Lung (tissue), 11 donors: ENCODE measurements at regions not wholly inside any gene's neighbourhood (a gene's known extent, or its start where the extent isn't known, plus 50 kb on each side); places are given as distances from the start of the nearest gene placed in this dataset.

Experiments
- ATAC-seq: fragments of 200-7000 bp; cut with Tn5 transposase; one replicate; pipeline ENCODE4 v1.9.1; 2020; ENCODE audit warnings: moderate number of reproducible peaks; ENCODE audit not compliant: insufficient read depth, low FRiP score
- DNase-seq, 3 donors: peaks; one replicate each; pipeline ENCODE4 v3.0.0-alpha.2; 2013 to 2017
- H3K27ac ChIP-seq, 2 donors: one replicate each; pipeline ENCODE4 v1.5.1; 2013; ENCODE audit warnings: mild to moderate bottlenecking in 2 of 2, moderate library complexity in 2 of 2, control low read depth in 1 of 2, inconsistent platforms in 1 of 2, low read depth in 1 of 2, low read length in 1 of 2
- H3K27me3 ChIP-seq, 3 donors: one replicate each; pipeline ENCODE4 v1.5.1; 2013; ENCODE audit warnings: low read length in 2 of 3; ENCODE audit not compliant: control insufficient read depth in 3 of 3, insufficient read depth in 3 of 3
- H3K36me3 ChIP-seq, 4 donors: one replicate each; pipeline ENCODE4 v1.5.1; 2013; ENCODE audit warnings: low read length in 4 of 4, mild to moderate bottlenecking in 1 of 4, moderate library complexity in 1 of 4; ENCODE audit not compliant: control insufficient read depth in 4 of 4, insufficient read depth in 4 of 4
- H3K4me1 ChIP-seq, 5 donors: one replicate each; pipeline ENCODE4 v1.5.1; 2013; ENCODE audit warnings: low read length in 5 of 5, mild to moderate bottlenecking in 2 of 5, moderate library complexity in 1 of 5; ENCODE audit not compliant: control insufficient read depth in 5 of 5, insufficient read depth in 5 of 5
- H3K4me3 ChIP-seq: one replicate; pipeline ENCODE4 v1.5.1; 2013; ENCODE audit warnings: mild to moderate bottlenecking, control low read depth, moderate library complexity
- H3K9ac ChIP-seq, 2 donors: one replicate each; pipeline ENCODE4 v1.5.1; 2013; ENCODE audit warnings: low read length in 2 of 2, control low read depth in 1 of 2; ENCODE audit not compliant: insufficient read depth in 1 of 2
- H3K9me3 ChIP-seq, 4 donors: one replicate each; pipeline ENCODE4 v1.5.1; 2013; ENCODE audit warnings: low read length in 3 of 4, mild to moderate bottlenecking in 1 of 4, moderate library complexity in 1 of 4; ENCODE audit not compliant: control insufficient read depth in 4 of 4, insufficient read depth in 3 of 4
- CTCF ChIP-seq: IDR thresholded peaks from 2 replicates; pipeline ENCODE4 v1.5.1; 2012; ENCODE audit warnings: mild to moderate bottlenecking; ENCODE audit errors: control extremely low read depth, extremely low read depth
- WGBS, 2 donors: extraction: QIAGEN DNeasy Blood & Tissue Kit; methylation state at CpG; one replicate each; pipeline ENCODE4 v1.1.7; 2013; 5-methylcytosine and 5-hydroxymethylcytosine counted together
- donor health status: control.
- donor health status: control.
- donor health status: Bipolar disorder and iron deficiency.
- donor health status: healthy.
- donor health status: DM: yes; HTN: yes; CAD: no.

GRCh38 chr13:70941454-70941853 is 833.2 kb upstream of the KLHL1 start:
- Histone ChIP-seq H3K9me3 (no peaks in the 10 kb centered on the region), H3K27ac (no peak overlapping the region), H3K4me1 (peaks cover 0 to 6% (median 0%) of the 10 kb centered on the region in 5 donors), H3K9ac (no peak overlapping the region), H3K27me3 (no peaks in the 10 kb centered on the region), H3K36me3 (no peaks in the 10 kb centered on the region), H3K4me3 (no peak overlapping the region)
- 69 to 87% methylated on average over 1 of the region's 1 CpG for WGBS, 2 donors
- DNase-seq (no peak), ATAC-seq (no peak)
- TF ChIP-seq CTCF = no peak

GRCh38 chr13:70938462-70938861 is 830.2 kb upstream of the KLHL1 start:
- H3K4me1 ChIP-seq = no peaks in the 10 kb centered on the region
- ATAC-seq = no peak
- H3K4me3 ChIP-seq = no peak overlapping the region
- no peaks in the 10 kb centered on the region for H3K27me3 ChIP-seq
- no peaks in the 10 kb centered on the region for H3K36me3 ChIP-seq
- no peak overlapping the region for H3K27ac ChIP-seq
- TF ChIP-seq CTCF = no peak
- 97 to 100% methylated on average over 1 of the region's 1 CpG for WGBS, 2 donors
- no peaks in the 10 kb centered on the region for H3K9me3 ChIP-seq
- DNase-seq = no peak
- no peak overlapping the region for H3K9ac ChIP-seq

- H3K27me3 ChIP-seq = no peaks in the 10 kb centered on the region
- no peak overlapping the region for H3K4me3 ChIP-seq
- no peaks in the 10 kb centered on the region for H3K36me3 ChIP-seq
- ATAC-seq (no peak), DNase-seq (no peak)
- H3K9ac ChIP-seq = no peak overlapping the region
- no peak overlapping the region for H3K27ac ChIP-seq
- no peaks in the 10 kb centered on the region for H3K9me3 ChIP-seq
- WGBS, 2 donors = 95% methylated on average over 3 of the region's 3 CpGs
- H3K4me1 ChIP-seq = no peaks in the 10 kb centered on the region
- no peak for TF ChIP-seq CTCF
Measured at GRCh38 chr13:70932511-70932910, 824.3 kb upstream of the KLHL1 start.
